Stimulated activated CD4-positive, alpha-beta T cell treated with anti-CD3 and anti-CD28 coated beads, Interleukin-15, amount 100 ng/mL, for 1 hour (primary cell): ENCODE measurements at regions not wholly inside any gene's neighbourhood (a gene's known extent, or its start where the extent isn't known, plus 50 kb on each side); places are given as distances from the start of the nearest gene placed in this dataset.
A peak's percentile ranks its signal among the peaks of the same experiment; 100 is the strongest.
"Not testable (repeated sequence)": the region's sequence is repeated elsewhere in the genome, so short reads cannot be mapped to it uniquely, and the experiment has no call there.

Source experiments
- DNase-seq, 2 donors: peaks; one replicate each; pipeline ENCODE4 v3.0.0-alpha.2; 2020; ENCODE audit warnings: low read depth in 1 of 2, low spot score in 1 of 2

DNA sequence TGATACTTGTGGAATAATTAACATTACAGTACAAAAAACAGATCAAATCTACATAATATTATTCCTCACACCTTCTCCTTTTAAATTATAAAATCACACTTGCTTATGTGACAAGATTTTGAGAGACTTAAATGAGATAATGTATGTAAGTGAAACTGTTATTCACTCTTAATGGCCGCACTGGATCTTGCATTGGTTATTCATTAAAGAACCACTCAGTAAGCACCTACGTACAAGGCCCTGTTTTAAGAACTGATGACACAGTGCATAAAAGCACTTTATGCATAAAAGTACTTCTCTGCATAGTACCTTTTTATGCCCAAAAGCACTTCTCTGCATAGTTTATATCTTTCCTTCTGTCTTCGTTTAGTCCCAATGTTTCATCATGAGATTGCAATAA lies 172.1 kb downstream of the GOLGA6L6 start:
- DNase-seq, result no peak

DNA sequence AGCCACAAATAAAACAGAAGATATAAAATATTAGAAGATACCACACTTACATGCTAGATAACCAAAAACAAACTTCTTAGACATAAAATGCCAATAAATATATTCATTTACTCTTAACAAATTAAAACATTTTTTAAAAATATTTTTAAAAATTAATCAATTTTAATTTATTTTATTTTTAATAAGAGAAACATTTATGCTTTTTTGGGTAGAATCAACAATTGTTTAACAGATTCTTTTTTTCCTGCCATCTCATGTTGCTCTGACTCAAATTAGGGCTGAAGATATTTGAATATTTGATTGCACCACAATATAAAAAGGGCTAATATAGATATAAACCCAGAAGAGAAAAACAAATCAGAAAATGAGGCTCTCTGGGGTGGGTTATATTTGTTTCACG lies 172.6 kb downstream of the GOLGA6L6 start:
- DNase-seq, result no peak

DNA sequence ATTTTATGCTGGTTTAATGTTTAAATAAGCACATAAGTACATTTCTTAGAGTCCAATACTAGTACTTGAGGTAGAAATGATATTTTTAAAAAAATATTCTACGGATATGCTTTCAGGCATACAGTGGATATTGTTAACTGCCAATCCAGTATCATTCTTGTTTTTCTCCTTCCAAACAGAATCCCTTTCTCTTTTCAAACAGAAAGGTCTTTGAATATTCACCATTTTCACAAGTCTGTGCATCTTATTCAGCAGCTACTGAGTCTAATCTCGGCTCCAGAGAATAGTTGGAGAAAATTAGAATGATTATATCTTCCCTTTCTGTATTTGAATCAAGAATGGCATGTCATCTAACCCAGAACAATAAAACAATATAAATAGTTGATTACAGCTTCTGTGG lies 174.5 kb downstream of the GOLGA6L6 start:
- DNase-seq, result no peak

DNA sequence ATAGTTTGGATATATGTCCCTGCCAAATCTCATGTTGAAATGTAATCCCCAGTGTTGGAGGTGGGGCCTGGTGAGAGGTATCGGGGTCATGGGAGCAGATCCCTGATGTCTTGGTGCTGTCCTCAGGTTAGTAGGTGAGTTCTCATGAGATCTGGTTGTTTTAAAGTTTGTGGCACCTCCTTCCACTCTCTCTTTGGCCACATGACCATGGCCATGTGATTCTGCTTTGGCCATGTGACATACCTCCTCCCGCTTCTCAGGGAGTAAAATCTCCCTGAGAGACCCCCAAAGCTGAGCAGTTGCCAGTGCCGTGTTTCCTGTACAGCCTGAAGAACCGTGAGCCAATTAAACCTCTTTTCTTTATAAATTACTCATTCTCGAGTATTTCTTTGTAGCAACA lies 178.0 kb downstream of the GOLGA6L6 start:
- DNase-seq, result not testable (repeated sequence)

DNA sequence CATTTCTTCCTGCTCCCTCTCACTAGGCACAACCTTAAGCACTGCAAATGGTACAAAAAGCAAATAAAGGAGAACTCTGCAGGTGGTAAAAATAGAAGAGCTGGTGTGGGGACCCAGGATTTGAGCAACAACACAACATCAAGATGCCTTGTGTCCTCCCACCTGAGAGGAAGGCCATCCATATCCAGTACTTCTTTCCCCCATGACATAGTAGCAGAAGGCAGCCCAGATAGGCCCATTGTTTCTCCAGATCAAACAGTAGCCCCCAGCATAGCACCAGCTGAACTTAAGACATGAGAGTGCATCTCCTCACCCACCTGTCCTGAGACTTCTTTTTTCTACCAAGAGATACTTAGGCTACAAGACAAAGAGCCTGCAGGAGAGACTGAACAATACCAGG lies 180.5 kb downstream of the GOLGA6L6 start:
- DNase-seq, result no peak

DNA sequence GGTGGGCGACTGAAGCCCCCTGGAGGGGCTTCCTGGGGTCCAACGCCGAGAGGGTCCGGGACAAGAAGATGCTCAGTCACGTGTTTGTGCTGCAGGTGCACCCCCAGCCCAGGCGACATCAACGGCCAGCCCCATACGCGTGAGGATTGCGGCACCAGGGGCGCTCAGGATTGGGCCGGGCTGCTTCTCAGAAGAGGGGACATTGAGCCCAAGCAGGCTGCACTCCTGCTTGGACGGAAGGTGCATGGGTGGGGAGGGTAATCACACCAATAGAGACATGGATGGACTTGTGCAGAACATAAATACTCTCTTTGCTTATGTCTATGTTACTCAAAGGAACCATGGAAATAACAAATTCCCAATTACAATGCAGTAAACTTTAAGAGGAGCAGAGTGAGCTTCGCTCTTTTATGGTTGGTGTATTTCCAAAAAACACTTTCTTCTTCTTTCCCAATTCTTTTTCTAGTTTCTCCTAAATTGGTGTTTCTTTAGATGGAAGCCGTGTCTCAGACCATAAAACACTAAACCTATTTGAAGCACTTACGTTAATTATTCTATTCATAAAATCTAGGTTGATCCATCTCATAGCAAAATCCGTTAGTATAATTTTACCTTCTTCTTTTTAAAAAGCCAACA lies 182.7 kb downstream of the GOLGA6L6 start:
- no peak for DNase-seq

DNA sequence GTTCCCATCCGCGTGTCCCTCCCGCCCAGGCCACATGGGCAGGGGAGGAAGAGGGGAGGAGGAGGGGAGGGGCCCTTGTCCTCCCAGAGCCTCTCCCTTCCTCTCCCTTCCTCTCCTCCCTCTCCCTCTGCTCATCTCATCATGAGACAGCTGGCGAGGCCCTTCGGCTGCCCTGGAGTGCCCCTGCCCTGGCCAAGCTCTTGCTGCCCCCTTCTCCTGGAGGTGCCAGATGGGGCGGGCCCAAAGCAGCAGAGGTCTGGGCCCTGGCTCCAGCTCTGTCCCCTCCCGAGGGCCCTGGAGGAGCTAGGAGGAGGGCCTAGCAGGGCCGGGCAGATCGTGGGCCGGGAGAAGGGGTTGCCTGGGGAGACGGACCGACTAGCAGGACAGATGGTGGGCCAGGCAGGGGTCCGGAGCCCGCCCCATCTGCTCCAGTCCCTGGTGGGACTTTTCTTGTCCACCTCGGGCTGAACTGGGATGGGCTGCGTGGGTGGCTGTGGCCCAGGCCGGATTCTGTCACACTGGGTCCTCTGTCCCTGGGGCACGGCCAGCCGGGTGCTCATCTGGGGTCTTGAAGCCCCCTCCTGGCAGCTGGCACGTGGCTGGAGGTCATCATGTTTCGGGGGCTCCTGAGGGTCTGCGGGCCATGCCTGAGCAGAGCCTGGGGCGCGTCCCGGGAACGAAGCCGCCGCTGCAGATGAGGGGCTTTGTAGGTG lies 183.4 kb downstream of the GOLGA6L6 start:
- DNase-seq, result no peak

DNA sequence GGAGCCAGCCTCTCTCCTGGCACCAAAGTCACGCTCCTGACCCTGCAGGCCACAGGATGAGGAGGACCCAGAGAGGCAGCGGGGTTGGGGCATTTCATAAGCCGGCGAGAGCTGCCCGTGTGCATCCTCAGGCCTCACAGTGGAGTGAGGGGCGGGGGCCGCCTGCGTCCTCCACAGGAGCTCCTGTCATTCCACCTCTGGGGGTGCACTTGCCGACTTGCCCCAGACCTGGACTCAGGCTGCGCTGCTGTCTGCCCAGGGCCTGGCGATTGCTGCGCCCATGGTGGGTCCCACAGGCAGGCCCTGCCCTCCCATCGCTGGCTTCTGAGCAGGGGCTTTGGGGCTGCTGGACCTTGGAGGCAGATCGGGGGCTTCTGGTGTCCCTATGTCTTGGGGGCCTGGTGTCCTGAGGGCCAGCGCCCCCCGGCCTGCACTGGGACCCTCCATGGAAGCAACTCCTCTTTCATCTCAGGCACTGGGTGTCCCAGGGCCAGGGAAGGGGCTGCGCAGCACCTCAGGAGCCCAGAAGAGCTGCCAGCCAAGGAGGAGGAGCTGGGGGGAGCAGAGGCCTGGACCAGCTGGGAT lies 184.0 kb downstream of the GOLGA6L6 start:
- no peak for DNase-seq

DNA sequence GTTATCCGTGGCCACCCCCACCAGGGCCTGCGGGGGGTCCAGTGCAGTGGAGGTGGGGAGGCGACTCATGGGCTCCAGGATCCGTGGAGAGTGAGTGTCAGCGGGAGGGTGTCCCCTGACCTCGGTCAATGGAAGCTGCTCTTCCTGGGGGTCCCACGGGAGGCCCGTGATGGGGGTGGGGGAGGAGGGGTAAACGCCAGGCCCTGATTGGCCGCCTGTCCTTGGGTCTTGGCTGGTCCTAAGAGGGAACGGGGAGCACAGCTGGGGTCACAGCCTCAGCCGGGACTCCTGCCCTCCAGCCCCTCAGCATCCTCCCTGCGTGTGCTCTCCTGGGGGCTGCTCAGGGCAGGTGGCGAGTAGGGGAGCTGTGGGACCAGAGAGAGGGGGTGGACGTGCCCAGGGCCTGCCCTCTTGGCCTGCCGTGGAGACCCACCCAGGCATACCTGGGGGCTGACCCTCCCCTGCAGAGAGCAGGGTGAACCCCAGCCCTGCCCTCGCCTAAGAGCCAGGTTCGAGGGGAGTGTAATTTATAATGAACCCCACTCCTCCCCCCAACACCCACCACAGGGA lies 184.6 kb downstream of the GOLGA6L6 start:
- no peak for DNase-seq

DNA sequence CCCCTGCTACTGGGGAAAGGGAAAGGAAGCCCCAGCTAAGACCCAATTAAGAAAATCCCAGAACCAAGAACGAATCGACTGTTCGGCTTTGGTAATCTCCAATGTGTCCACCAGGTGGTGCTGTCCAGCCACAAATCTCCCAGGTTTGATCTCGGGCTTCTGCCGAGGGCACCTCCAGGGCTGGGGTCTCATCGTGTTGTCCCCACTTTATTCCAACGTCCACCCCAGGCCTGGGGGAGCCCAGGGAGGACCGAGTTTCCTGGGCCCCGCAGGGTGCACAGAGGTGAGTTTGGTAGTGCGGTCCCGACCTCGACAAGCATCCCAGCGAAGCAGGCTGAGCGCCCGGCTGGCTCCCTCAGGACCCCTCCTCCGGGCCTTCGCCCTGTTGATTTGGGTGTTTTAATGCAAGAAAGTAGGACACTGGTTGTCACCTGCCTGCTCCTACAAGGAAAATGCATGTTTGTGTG lies 185.1 kb downstream of the GOLGA6L6 start:
- DNase-seq, result peak; percentile 73 to 78

DNA sequence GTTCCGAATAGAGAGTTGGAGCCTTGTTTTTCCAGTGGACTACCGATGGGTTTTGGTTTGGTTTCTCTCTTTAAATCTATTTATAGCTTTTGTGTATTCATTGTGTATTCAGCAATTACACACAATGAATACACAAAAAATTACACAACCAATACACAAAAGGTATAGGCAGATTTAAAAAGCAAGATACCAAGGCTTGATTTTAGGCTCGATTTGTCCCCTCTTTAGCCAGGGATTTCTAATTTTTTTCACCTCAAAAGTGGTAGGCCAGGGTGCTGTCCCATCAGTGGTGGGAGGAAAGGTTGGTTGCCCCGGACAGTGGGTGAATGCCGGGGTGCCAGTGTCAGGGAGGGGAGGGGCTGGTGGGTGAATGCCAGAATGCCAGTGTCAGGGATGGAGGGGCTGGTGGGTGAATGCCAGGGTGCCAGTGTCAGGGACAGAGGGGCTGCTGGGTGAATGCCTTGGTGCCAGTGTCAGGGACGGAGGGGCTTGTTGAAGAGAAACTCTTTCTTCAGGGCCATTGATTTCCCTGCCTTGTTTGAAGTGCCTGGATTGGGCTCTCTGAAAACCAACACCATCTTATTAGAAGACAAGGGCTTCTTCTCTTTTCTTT lies 186.2 kb downstream of the GOLGA6L6 start:
- no peak for DNase-seq

DNA sequence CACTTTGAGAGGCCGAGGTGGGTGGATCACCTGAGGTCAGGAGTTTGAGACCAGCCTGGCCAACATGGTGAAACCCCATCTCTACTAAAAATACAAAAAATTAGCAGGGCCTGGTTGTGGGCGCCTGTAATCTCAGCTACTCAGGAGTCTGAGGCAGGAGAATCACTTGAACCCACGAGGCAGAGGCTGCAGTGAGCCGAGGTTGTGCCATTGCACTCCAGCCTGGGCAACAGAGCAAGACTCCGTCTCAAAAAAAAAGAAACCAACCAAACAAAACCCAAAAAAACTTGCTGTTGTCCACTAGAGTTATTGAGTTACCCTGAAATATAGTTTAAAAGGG lies 186.7 kb downstream of the GOLGA6L6 start:
- not testable (repeated sequence) for DNase-seq

DNA sequence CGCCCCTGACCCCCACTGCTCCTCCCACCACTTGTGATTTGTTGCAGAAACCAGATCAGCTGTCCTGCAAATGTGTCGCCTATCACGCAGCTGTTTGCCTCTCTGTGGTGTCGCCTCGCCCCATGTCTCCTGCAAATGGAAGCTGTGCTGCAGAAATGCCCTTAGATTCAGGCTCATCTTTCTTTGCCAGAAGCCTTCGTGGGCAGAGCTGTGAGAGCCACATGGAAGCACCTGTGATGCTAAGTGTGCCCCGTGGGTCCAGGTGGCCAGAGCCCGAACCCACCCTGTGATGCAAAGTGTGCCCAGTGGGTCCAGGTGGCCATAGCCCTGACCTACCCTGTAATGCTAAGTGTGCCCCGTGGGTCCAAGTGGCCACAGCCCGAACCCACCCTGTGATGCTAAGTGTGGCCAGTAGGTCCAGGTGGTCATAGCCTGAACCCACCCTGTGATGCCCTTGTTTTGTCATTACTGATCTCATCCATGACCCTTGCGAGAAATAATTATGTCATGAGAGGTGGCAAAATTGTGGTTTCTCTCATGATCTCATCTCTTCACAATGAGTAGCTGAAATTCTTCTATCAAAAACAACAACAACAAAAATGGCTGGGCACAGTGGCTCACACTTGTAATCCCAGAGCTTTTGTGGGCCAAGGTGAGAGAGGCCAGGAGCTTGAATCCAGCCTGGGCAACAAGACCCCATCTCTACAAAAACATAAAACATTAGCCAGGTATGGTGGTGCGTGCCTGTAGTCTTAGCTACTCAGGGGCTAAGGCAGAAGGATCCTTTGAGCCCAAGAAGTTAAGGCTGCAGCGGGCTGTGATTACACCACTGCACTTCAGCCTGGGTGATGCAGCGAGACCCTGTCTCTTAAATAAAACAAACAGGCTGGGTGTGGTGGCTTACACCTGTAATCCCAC lies 187.4 kb downstream of the GOLGA6L6 start:
- no peak for DNase-seq

DNA sequence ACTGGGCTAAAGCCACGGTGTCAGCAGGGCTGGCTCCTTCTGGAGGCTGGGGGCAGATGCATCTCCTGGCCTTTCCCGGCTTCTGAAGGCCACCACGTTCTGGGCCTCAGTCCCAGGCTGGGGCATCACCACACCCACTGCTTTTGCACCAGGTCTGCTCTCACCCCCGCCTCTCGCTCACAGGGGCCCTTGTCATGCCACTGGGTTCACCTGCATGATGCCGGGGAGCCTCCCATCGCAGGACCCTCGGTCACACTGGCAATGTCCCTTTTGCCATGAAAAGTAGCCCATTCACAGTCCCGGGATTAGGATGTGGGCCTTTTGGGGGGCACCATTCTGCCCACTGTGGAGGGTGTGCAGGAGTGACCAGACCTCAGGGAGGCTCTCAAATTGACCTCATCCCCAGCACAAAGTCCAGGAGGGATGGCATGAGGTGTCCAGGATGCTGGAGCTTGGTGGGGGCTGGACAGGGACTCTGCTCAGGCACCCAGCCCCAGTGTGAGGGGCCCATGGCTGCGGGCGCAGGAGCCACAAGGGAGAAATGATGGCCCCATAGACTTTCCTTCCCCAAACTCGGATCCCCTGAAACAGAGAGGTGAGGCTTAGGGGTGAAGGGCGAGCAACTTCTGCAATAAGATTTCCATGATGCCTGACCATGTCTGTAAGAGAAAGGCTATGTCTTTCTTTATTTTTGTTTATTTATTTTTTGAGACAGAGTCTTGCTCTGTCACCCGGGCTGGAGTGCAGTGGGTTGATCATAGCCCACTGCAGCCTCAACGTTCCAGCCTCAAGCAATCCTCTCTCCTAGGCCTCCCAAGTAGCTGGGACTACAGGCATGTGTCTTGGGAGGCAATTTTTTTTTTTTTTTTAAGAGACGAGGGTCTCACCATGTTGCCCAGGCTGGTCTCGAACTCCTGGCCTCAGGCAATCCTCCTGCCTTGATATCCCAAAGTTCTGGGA lies 189.1 kb downstream of the GOLGA6L6 start:
- no peak for DNase-seq

DNA sequence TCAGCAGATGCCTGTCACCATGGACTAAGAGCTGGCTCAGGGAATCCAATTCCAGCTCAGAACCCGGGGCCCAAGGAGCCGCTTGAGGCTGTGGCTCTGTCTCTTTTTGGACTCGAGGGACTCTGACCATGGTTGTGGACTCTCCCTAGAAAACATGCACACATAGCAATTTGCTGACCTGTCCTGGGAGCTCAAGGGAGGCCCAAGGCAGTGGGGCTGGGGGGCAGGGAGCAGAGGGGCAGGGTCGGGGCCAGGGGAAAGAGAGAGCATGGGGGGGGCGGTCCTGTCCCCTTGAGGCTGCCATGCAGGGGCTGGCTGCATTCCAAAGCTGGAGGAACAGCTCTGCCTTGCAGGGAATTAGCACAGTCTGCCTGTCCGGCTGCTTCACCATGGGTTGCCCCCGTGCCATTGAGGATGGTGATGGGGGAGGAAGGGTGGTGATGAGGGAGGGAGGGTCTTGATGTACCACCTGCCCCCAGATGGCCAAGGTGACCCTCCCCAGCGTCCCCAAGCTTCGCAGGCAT lies 190.1 kb downstream of the GOLGA6L6 start:
- no peak for DNase-seq

DNA sequence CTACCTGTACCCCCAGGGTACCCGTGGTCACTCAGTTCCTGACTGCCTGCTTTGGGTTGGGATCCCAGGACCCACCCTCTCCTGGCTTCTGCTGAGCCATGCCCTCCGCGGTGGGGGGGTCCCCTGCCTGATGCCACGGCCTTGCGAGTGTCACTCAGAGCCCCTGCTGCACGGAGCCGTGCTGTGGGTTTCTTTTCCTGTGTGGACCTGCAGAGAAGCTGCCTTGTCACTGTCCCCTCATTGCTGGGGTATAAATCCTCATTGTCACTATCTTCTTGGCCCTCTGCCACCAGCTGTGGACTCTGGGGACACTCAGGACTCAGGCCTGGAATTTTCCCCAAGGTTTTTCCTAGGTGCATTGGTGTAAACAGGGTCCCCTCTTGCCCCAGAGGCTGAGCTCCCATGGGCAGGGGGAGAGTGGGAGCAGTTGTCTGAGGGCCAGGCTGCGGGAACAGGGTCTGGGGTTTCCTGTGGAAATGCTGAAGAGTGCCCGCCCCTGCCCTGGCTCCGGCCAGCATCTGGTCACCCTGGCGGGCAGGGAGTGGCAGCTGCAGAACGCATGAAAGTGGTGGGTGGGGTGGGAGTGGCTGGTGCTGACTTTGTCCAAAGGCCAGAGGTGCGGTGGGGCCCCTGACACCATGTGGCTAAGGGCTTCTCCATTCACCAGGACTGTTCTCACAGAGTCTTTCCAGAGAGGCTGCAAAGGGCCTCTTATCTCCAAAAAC lies 191.7 kb downstream of the GOLGA6L6 start:
- no peak for DNase-seq

DNA sequence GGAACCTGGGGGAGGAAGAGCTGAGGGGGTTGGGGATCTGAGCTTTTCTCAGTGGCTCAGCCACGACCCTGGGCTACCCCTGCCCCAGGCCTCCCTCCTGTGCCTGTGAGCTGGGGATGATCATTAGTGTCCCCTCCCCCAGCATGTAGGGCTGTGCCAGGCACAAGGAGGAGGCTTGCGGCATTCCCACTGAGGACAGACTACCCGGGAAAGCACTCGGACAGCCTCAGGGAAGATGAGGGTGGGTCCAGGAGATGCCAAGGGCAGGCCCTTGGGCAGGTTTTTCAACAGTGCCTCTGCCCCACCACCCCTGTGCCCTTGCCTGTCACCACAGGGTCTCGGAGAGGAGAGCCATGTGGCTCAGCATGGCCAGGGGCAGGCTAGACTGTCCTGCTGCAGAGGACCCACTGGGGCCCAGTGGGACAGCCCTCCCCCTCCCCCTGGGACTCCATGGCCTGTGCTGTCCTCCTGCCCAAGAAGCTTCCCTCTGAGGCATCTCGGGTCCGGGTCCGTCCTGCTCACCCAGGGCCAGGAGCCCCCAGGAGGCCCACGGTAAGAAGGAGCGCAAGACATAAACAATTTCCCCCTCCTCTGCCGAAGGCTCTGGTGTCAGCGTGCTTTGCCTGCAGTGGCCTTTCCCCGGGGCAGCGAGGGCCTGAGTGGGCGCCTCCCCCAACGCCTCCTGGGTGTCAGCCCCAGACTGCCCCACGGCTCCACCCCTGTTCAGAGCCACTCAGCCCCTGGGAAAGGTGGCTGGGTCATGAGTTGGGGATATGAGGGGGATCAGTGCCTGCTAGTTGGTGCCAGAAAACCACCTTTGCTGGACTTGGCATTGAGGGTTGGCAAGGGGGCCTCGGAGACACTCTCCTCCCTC lies 192.5 kb downstream of the GOLGA6L6 start:
- DNase-seq, result no peak
